Ureter (tissue), 1 donor: ENCODE measurements at regions not wholly inside any gene's neighbourhood (a gene's known extent, or its start where the extent isn't known, plus 50 kb on each side); places are given as distances from the start of the nearest gene placed in this dataset.
"Not testable (repeated sequence)": the region's sequence is repeated elsewhere in the genome, so short reads cannot be mapped to it uniquely, and the experiment has no call there.

Source experiments
- DNase-seq: peaks from one replicate; pipeline ENCODE4 v3.0.0-alpha.2; 2020; ENCODE audit warnings: low spot score
- donor health status: DM: yes; HTN: yes; CAD: no.

DNA sequence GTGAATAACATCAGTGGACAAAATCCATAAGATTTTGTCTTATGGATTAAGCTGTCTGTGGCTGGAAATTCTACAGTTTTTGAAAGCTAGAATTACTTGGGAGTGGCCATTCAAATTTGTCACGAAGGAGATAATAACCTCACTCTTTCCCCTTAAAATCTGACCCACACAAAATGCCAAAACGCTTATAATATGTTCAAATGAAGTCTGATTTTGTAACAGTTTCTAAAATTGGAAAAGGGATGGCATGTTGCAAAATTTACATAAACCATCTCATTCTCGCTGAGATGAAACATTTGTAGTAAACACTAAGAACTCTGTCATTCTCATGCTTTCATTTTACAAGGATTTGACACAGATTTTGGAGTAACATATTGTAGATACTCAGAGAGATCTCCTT, 112.7 kb downstream of the GJA1 start:
- DNase-seq: no peak

GRCh38 chr6:121549736-121550135, 114.3 kb downstream of the GJA1 start:
- DNase-seq: no peak

- DNase-seq: no peak
These were observed 115.1 kb downstream of the GJA1 start for GRCh38 chr6:121550491-121551010.

DNA sequence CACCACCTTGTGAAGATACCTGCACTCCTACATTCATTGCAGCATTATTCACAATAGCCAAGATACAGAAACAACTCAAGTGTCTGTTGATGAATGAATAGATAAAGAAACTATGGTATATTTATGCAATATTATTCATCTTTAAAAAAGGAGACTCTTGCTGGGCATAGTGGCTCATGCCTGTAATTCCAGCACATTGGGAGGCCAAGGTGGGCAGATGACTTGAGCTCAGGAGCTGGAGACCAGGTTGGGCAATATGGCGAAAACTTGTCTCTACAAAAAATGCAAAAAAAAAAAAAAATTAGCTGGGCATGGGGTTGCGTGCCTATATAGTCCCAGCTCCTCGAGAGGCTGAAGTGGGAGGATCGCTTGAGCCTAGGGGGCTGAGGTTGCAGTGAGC, 119.8 kb downstream of the GJA1 start:
- no peak for DNase-seq

GRCh38 chr6:121556149-121556548, 120.7 kb downstream of the GJA1 start:
- DNase-seq: not testable (repeated sequence)

DNA sequence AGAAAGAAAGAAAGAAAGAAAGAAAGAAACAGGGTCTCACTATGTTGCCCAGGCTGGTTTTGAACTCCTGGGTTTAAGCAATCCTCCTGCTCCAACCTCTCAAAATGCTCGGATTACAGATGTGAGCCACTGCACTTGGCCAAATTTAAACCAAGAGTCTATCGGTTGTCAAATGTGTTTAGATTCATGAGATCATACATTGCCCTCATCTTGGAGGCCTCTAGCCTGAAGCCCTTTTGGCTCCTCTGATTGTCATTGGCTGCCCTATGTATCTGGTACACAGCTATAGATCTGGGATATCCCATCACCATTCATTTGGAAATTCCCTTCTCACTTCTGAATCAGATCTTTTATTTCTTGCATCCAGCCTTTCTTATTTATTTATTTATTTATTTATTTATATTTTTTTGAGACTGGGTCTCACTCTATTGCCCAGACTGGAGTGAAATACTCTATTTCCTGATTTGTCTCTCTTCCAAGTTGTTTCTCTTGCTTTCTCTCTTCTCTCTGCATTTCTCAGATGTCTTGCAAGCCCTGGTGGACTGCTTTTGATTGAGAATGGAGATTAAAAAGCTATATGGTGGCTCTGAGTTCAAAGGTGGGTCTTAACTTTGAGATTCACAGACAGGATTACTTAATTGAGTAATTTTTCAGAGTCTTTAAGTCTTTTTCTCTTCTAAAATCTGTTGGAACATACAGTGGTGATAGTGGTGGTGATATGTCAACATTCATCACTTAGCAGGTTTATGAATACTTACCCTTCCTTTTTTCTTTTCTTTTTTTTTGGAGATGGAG, 121.9 kb downstream of the GJA1 start:
- no peak for DNase-seq

DNA sequence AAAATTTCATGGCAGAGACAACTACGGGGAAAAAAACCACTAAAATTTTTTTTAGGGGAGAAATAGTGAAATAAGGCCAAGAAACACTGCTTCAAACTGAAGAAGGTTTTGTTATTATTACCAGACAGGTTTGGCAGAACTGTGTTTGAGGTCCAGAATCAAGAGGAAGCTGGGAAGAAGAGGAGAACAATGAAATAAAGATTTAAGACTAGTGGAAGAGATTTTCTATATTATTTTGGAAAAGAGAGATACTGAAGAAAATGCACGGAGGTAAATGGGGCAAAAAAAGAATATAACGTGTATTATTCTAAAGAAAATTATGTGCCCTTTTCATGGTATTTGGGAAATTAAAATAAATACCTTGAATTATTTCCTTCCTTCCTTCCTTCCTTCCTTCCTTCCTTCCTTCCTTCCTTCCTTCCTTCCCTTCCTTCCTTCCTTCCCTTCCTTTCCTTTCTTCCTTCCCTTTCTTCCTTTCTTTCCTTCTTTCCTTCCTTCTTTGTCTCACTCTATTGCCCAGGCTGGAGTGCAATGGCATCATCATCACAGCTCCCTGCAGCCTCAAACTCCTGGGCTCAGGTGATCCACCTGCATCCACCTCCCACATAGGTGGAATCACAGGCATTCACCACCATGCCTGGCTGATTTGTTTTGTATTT, 124.3 kb downstream of the GJA1 start:
- no peak for DNase-seq

- no peak for DNase-seq
These were observed 125.0 kb downstream of the GJA1 start for GRCh38 chr6:121560476-121560875.

- DNase-seq: no peak
These were observed 127.8 kb downstream of the GJA1 start for GRCh38 chr6:121563286-121563685.

DNA sequence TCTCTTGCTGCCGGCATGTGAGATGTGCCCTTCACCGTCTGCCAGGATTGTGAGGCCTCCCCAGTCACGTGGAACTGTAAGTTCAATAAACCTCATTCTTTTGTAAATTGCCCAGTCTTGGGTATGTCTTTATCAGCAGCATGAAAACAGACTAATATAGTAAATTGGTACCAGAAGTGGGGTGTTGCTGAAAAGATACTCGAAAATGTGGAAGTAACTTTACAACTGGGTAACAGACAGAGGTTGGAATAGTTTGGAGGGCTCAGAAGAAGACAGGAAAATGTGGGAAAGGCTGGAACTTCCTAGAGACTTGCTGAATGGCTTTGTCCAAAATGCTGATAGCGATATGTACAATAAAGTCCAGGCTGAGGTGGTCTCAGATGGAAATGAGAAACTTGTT, 129.1 kb downstream of the GJA1 start:
- DNase-seq: not testable (repeated sequence)

- no peak for DNase-seq
These were observed 136.0 kb downstream of the GJA1 start for GRCh38 chr6:121571455-121571854.

GRCh38 chr6:121573481-121573880, 138.0 kb downstream of the GJA1 start:
- no peak for DNase-seq

DNA sequence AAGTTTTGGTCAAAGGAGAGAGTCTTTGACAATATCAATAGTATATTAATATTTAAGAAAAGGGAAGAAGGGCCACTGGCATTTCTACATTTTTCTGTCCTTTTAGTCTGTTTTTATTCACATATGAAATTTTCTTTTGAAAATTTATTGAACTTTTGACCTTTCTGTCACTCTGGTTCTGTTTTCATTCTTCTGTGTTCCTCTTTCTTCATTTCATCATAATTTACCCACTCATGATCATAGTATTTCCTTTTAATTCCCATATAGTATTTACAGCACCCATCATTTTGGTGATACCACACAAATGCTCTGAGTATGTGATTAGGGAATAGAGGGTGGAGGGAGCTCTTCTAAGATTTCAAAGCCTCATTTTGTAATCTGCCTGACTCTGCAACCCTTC, 142.8 kb downstream of the GJA1 start:
- DNase-seq: no peak

- no peak for DNase-seq
These were observed 144.0 kb downstream of the GJA1 start for GRCh38 chr6:121579478-121579877.

- DNase-seq: no peak
These were observed 145.9 kb downstream of the GJA1 start for GRCh38 chr6:121581327-121581726.

GRCh38 chr6:121582262-121582661, 146.8 kb downstream of the GJA1 start:
- DNase-seq: no peak

GRCh38 chr6:121584586-121585369, 149.3 kb downstream of the GJA1 start:
- no peak for DNase-seq

DNA sequence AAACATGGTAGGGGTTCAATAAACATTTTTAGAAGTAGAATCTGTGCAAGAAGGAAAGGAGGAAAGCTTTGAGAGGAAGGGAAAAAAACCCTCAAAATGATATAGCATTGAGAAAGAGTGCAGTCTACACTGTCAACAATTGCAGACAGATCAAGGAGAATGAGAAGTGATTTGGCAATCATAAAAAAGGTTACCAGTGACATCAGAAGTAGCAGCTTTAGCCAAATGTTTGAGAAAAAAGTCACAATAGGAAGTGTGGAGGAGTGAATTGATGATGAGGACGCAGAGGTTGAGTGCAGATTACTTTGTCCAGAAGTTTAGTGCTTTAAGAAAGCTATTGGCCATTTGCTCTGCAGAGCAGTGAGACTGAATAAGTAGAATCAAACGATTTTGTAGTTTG, 155.0 kb downstream of the GJA1 start:
- no peak for DNase-seq

- DNase-seq: no peak
These were observed 155.5 kb downstream of the GJA1 start for GRCh38 chr6:121590916-121591315.

DNA sequence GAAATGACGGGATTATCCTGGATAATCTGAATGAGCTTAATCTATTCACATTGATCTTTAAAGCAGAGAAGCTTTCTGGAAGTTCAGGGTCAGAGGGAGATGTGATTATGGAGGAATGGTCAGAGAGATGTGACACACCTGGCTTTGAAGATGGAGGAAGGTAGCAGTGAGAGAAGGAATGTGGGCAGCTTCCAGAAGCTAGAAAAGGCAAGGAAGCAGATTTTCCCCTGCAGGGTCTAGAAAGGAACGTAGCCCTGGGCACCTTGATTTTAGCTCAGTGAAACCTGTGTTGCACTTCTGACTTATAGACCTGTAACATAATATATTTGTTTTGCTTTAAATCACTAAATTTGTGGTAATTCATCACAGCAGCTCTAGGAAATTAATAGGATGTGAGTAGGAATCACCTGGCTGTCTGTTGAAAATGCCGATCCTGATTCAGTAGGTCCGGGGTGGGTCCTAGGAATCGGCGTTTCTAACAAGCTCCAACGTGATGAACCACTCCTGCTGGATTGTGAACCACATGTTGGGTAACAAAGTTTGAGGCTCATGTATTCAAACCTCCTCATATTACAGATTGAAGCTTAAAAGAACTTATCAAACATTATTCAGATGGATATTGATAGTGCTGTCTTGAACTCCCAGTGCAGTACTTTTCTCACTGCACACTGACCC, 157.0 kb downstream of the GJA1 start:
- no peak for DNase-seq

DNA sequence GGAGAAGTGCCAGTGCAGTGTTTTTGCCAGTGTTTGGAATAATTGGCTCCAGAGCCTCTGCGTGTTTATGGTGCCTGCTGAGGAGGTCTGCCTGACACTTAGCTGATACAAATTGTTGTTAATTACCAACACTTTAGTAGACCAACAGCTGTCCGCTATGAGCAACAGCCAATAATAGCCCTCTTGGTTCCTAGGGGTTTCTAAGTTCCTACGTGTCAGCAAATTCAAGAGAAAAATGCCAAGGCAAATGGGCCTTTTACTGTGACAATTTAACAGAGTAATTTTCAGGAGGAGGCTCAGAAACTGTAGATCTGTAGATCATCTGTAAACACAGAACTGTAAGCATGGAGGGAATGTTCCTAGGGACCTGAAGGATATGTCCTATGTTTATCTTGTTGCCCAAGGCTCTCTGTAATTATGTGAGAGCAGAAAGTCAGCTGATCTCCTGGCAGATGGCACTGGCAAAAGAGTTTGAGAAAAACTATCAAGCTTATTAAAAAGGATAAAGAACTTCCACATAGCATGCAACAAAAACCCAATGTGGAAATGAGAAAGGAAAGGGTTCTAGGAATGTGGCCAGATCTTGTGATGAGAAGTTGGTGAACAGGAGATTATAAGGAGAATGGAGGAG, 157.7 kb downstream of the GJA1 start:
- no peak for DNase-seq
